22Rv1 (cell line): ENCODE measurements at regions not wholly inside any gene's neighbourhood (a gene's known extent, or its start where the extent isn't known, plus 50 kb on each side); places are given as distances from the start of the nearest gene placed in this dataset.
"Not testable (repeated sequence)": the region's sequence is repeated elsewhere in the genome, so short reads cannot be mapped to it uniquely, and the experiment has no call there.

ENCODE experiments used
- H3K27ac ChIP-seq: fragments of 450-650 bp; 2 replicates; pipeline ENCODE4 v1.5.1; 2017
- CTCF ChIP-seq: fragments of 450-650 bp; IDR thresholded peaks from 2 replicates; pipeline ENCODE4 v1.5.1; 2017; ENCODE audit warnings: mild to moderate bottlenecking
- ZFX ChIP-seq: fragments of 450-650 bp; IDR thresholded peaks from 2 replicates; pipeline ENCODE4 v1.6.1; 2017; ENCODE audit warnings: antibody characterized with exemption, borderline replicate concordance

- no peak for TF ChIP-seq CTCF
- TF ChIP-seq ZFX = no peak
- no peak overlapping the region for H3K27ac ChIP-seq
Observed at GRCh38 chr5:75837258-75837841, 120.1 kb upstream of the POC5 start.

GRCh38 chr5:75831561-75831960 is 114.3 kb upstream of the POC5 start:
- TF ChIP-seq CTCF (no peak), ZFX (no peak)
- H3K27ac ChIP-seq = no peak overlapping the region

GRCh38 chr5:75828029-75828428 is 110.8 kb upstream of the POC5 start:
- H3K27ac ChIP-seq = no peak overlapping the region
- TF ChIP-seq CTCF = no peak
- no peak for TF ChIP-seq ZFX

GRCh38 chr5:75824323-75824722 is 107.1 kb upstream of the POC5 start:
- no peak for TF ChIP-seq CTCF
- no peak for TF ChIP-seq ZFX
- no peak overlapping the region for H3K27ac ChIP-seq

GRCh38 chr5:75823811-75824210 is 106.6 kb upstream of the POC5 start:
- no peak overlapping the region for H3K27ac ChIP-seq
- TF ChIP-seq CTCF (no peak), ZFX (no peak)

- TF ChIP-seq CTCF (no peak), ZFX (no peak)
Observed at GRCh38 chr5:75818661-75819060, 101.4 kb upstream of the POC5 start.

GRCh38 chr5:75799695-75800094 is 82.5 kb upstream of the POC5 start:
- H3K27ac ChIP-seq = not testable (repeated sequence)

More at GRCh38 chr5:75818661-75819060, 101.4 kb upstream of the POC5 start:
- no peak overlapping the region for H3K27ac ChIP-seq

GRCh38 chr5:75769338-75769737 is 52.1 kb upstream of the POC5 start:
- not testable (repeated sequence) for H3K27ac ChIP-seq
